KOPT-K1 (cell line): ENCODE measurements at regions not wholly inside any gene's neighbourhood (a gene's known extent, or its start where the extent isn't known, plus 50 kb on each side); places are given as distances from the start of the nearest gene placed in this dataset.
"Not testable (repeated sequence)": the region's sequence is repeated elsewhere in the genome, so short reads cannot be mapped to it uniquely, and the experiment has no call there.

Experiments used
- H3K27ac ChIP-seq: fragments of 200-600 bp; sonication (generic); 2 replicates; pipeline ENCODE4 v1.5.1; 2016; ENCODE audit warnings: antibody characterized with exemption, mild to moderate bottlenecking, low read depth, low read length; ENCODE audit not compliant: poor library complexity, severe bottlenecking
- H3K36me3 ChIP-seq: fragments of 200-600 bp; sonication (generic); 2 replicates; pipeline ENCODE4 v1.5.1; 2017; ENCODE audit warnings: antibody characterized with exemption, mild to moderate bottlenecking, low read length, moderate library complexity; ENCODE audit not compliant: insufficient read depth
- H3K9me3 ChIP-seq: fragments of 200-600 bp; sonication (generic); 2 replicates; pipeline ENCODE4 v1.5.1; 2017; ENCODE audit warnings: antibody characterized with exemption, low read length, mild to moderate bottlenecking; ENCODE audit not compliant: insufficient read depth, poor library complexity, severe bottlenecking

- Histone ChIP-seq H3K27ac (peak overlapping the region; percentile 38), H3K9me3 (peaks cover 28% of the 10 kb centered on the region), H3K36me3 (no peaks in the 10 kb centered on the region)
Measured at GRCh38 chr6:137933696-137934095, 66.6 kb downstream of the TNFAIP3 start.

- Histone ChIP-seq H3K27ac (no peak overlapping the region), H3K9me3 (peaks cover 34% of the 10 kb centered on the region), H3K36me3 (no peaks in the 10 kb centered on the region)
Measured at GRCh38 chr6:137936798-137937197, 69.7 kb downstream of the TNFAIP3 start.

- no peaks in the 10 kb centered on the region for H3K36me3 ChIP-seq
- peaks cover 34% of the 10 kb centered on the region for H3K9me3 ChIP-seq
- no peak overlapping the region for H3K27ac ChIP-seq
Measured at GRCh38 chr6:137937834-137938233, 70.8 kb downstream of the TNFAIP3 start.

GRCh38 chr6:137938770-137939379 is 71.8 kb downstream of the TNFAIP3 start:
- Histone ChIP-seq H3K9me3 (peaks cover 34% of the 10 kb centered on the region), H3K27ac (no peak overlapping the region), H3K36me3 (no peaks in the 10 kb centered on the region)

- no peak overlapping the region for H3K27ac ChIP-seq
- H3K36me3 ChIP-seq = no peaks in the 10 kb centered on the region
Measured at GRCh38 chr6:137941995-137942394, 74.9 kb downstream of the TNFAIP3 start.

GRCh38 chr6:137942736-137943135 is 75.7 kb downstream of the TNFAIP3 start:
- Histone ChIP-seq H3K9me3 (peaks cover 15% of the 10 kb centered on the region), H3K27ac (no peak overlapping the region), H3K36me3 (no peaks in the 10 kb centered on the region)

More at GRCh38 chr6:137941995-137942394, 74.9 kb downstream of the TNFAIP3 start:
- peaks cover 21% of the 10 kb centered on the region for H3K9me3 ChIP-seq

GRCh38 chr6:137944381-137944780 is 77.3 kb downstream of the TNFAIP3 start:
- H3K9me3 ChIP-seq, H3K36me3 ChIP-seq, H3K27ac ChIP-seq: not testable (repeated sequence)

- Histone ChIP-seq H3K9me3 (no peaks in the 10 kb centered on the region), H3K36me3 (no peaks in the 10 kb centered on the region), H3K27ac (no peak overlapping the region)
Measured at GRCh38 chr6:137944793-137945498, 77.9 kb downstream of the TNFAIP3 start.

- no peaks in the 10 kb centered on the region for H3K36me3 ChIP-seq
- no peaks in the 10 kb centered on the region for H3K9me3 ChIP-seq
- H3K27ac ChIP-seq = no peak overlapping the region
Measured at GRCh38 chr6:137949686-137950390, 82.8 kb downstream of the TNFAIP3 start.

GRCh38 chr6:137950581-137950980 is 83.5 kb downstream of the TNFAIP3 start:
- no peaks in the 10 kb centered on the region for H3K36me3 ChIP-seq
- no peaks in the 10 kb centered on the region for H3K9me3 ChIP-seq
- H3K27ac ChIP-seq = no peak overlapping the region

GRCh38 chr6:137951064-137951597 is 84.1 kb downstream of the TNFAIP3 start:
- H3K36me3 ChIP-seq = no peaks in the 10 kb centered on the region
- H3K27ac ChIP-seq = no peak overlapping the region
- H3K9me3 ChIP-seq = no peaks in the 10 kb centered on the region

GRCh38 chr6:137952247-137952646 is 85.2 kb downstream of the TNFAIP3 start:
- Histone ChIP-seq H3K36me3 (no peaks in the 10 kb centered on the region), H3K27ac (no peak overlapping the region), H3K9me3 (no peaks in the 10 kb centered on the region)

GRCh38 chr6:137953761-137954160 is 86.7 kb downstream of the TNFAIP3 start:
- Histone ChIP-seq H3K27ac (no peak overlapping the region), H3K9me3 (no peaks in the 10 kb centered on the region), H3K36me3 (no peaks in the 10 kb centered on the region)

- Histone ChIP-seq H3K9me3 (no peaks in the 10 kb centered on the region), H3K27ac (no peak overlapping the region), H3K36me3 (no peaks in the 10 kb centered on the region)
Measured at GRCh38 chr6:137954253-137954652, 87.2 kb downstream of the TNFAIP3 start.

GRCh38 chr6:137956098-137956488 is 89.0 kb downstream of the TNFAIP3 start:
- H3K9me3 ChIP-seq = no peaks in the 10 kb centered on the region
- no peaks in the 10 kb centered on the region for H3K36me3 ChIP-seq
- H3K27ac ChIP-seq = no peak overlapping the region
